NB4 (cell line): ENCODE measurements at regions not wholly inside any gene's neighbourhood (a gene's known extent, or its start where the extent isn't known, plus 50 kb on each side); places are given as distances from the start of the nearest gene placed in this dataset.

Experiments used
- CTCF ChIP-seq: IDR thresholded peaks from one replicate; pipeline ENCODE4 v1.5.1; 2012; ENCODE audit warnings: low read depth, low read length
- MAX ChIP-seq: IDR thresholded peaks from 2 replicates; pipeline ENCODE4 v1.6.1; 2011; ENCODE audit warnings: low read depth, low read length
- POLR2A ChIP-seq: IDR thresholded peaks from 2 replicates; pipeline ENCODE4 v1.6.1; 2011; ENCODE audit warnings: mild to moderate bottlenecking; ENCODE audit not compliant: insufficient read length; ENCODE audit errors: extremely low read depth

GRCh38 chr9:86664603-86665002 is 282.7 kb downstream of the GAS1 start:
- TF ChIP-seq CTCF (no peak), POLR2A (no peak), MAX (no peak)
